ENCODE measurements at regions not wholly inside any gene's neighbourhood (a gene's known extent, or its start where the extent isn't known, plus 50 kb on each side); places are given as distances from the start of the nearest gene placed in this dataset.

- no peaks in the 10 kb centered on the region for H3K9me3 ChIP-seq
- H3K27me3 ChIP-seq = no peaks in the 10 kb centered on the region
- TF ChIP-seq EP300 (IDR thresholded peaks at IDR 0.05) (no peak), POLR2AphosphoS5 (IDR thresholded peaks at IDR 0.05) (no peak), POLR2A (IDR thresholded peaks at IDR 0.05) (no peak), CTCF (IDR thresholded peaks at IDR 0.05) (no peak)
- H3K36me3 ChIP-seq = no peaks in the 10 kb centered on the region
- no peak overlapping the region for H3K27ac ChIP-seq
- H3K4me3 ChIP-seq = no peak overlapping the region
- DNase-seq = no peak
- no peaks in the 10 kb centered on the region for H3K4me1 ChIP-seq
- intact Hi-C loops (cut with DNase I; ENCODE audit: low total_unique reads) = no loop called here
These were observed 1084.4 kb upstream of the SLIT2 start for GRCh38 chr4:19167311-19167710.

- DNase-seq = no peak
- TF ChIP-seq CTCF (IDR thresholded peaks at IDR 0.05) (no peak), POLR2A (IDR thresholded peaks at IDR 0.05) (no peak), POLR2AphosphoS5 (IDR thresholded peaks at IDR 0.05) (no peak), EP300 (IDR thresholded peaks at IDR 0.05) (no peak)
- intact Hi-C loops (cut with DNase I; ENCODE audit: low total_unique reads) = no loop called here
- 58 to 94% (median 72%) methylated on average over 2 of the region's 2 CpGs for WGBS, 5 donors
- Histone ChIP-seq H3K9me3 (no peaks in the 10 kb centered on the region), H3K27me3 (no peaks in the 10 kb centered on the region), H3K27ac (no peak overlapping the region), H3K36me3 (no peaks in the 10 kb centered on the region), H3K4me3 (no peak overlapping the region), H3K4me1 (no peaks in the 10 kb centered on the region)
These were observed 1087.4 kb upstream of the SLIT2 start for GRCh38 chr4:19164334-19164733.

GRCh38 chr4:19159874-19160273, 1091.8 kb upstream of the SLIT2 start:
- TF ChIP-seq EP300 (IDR thresholded peaks at IDR 0.05) (no peak), POLR2AphosphoS5 (IDR thresholded peaks at IDR 0.05) (no peak), CTCF (IDR thresholded peaks at IDR 0.05) (no peak)
- Histone ChIP-seq H3K4me1 (no peaks in the 10 kb centered on the region), H3K27ac (no peak overlapping the region), H3K4me3 (no peak overlapping the region), H3K9me3 (peaks cover 0 to 21% (median 13%) of the 10 kb centered on the region in 4 donors), H3K36me3 (no peaks in the 10 kb centered on the region), H3K27me3 (no peaks in the 10 kb centered on the region)
- no peak for DNase-seq
- 76 to 82% (median 80%) methylated on average over 3 of the region's 3 CpGs for WGBS, 5 donors
- intact Hi-C loops (cut with DNase I; ENCODE audit: low total_unique reads) = no loop called here

- H3K36me3 ChIP-seq = no peaks in the 10 kb centered on the region
- no peak overlapping the region for H3K4me3 ChIP-seq
- no peaks in the 10 kb centered on the region for H3K27me3 ChIP-seq
- no peak for DNase-seq
- peaks cover 0 to 33% (median 17%) of the 10 kb centered on the region in 4 donors for H3K9me3 ChIP-seq
- no peak overlapping the region for H3K27ac ChIP-seq
- 71 to 77% (median 74%) methylated on average over 2 of the region's 2 CpGs for WGBS, 5 donors
- intact Hi-C loops (cut with DNase I; ENCODE audit: low total_unique reads) = no loop called here
- no peak for TF ChIP-seq POLR2A (IDR thresholded peaks at IDR 0.05)
- TF ChIP-seq EP300 (IDR thresholded peaks at IDR 0.05) = no peak
- no peak for TF ChIP-seq POLR2AphosphoS5 (IDR thresholded peaks at IDR 0.05)
- no peak for TF ChIP-seq CTCF (IDR thresholded peaks at IDR 0.05)
- H3K4me1 ChIP-seq = no peaks in the 10 kb centered on the region
These were observed 1093.4 kb upstream of the SLIT2 start for GRCh38 chr4:19158107-19158809.
